ENCODE measurements at regions not wholly inside any gene's neighbourhood (a gene's known extent, or its start where the extent isn't known, plus 50 kb on each side); places are given as distances from the start of the nearest gene placed in this dataset.

DNA sequence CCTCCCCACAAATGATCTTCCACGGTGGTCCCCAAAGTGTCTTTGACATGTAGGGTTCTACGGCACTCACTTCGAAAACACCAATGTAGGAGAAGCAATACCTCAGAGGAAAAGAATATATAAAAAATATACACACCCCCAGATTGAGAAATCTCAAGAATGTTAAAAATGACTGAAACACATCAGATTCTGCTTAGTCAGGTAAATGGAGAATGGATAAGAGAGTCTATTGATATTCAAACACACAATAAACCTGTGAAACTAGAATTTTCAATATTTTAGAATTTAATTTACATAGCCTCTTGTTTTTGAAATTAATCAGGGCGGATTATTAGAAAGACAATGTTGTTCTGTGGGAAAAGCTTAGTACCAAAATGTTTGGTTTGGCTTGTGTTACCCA, 712.4 kb downstream of the GATA3 start:
- Histone ChIP-seq H3K36me3 (ENCODE audit: insufficient read depth, insufficient read length, low read length) (no peaks in the 10 kb centered on the region), H3K9me3 (ENCODE audit: insufficient read depth, low read length) (no peaks in the 10 kb centered on the region), H3K4me1 (ENCODE audit: insufficient read depth, insufficient read length) (no peaks in the 10 kb centered on the region), H3K4me3 (ENCODE audit: insufficient read length, low read depth) (no peak overlapping the region), H3K9ac (ENCODE audit: insufficient read length, low read depth) (no peak overlapping the region), H3K27me3 (ENCODE audit: insufficient read depth, insufficient read length) (no peaks in the 10 kb centered on the region)
- TF ChIP-seq ZNF274 (IDR thresholded peaks at IDR 0.05; ENCODE audit: low read depth, low read length) (no peak), SUZ12 (IDR thresholded peaks at IDR 0.05; ENCODE audit: extremely low read depth, insufficient read depth, insufficient read length) (no peak), YY1 (IDR thresholded peaks at IDR 0.05; ENCODE audit: insufficient read depth, insufficient read length) (no peak)
- DNase-seq (ENCODE audit: low read depth, low spot score) = no peak

DNA sequence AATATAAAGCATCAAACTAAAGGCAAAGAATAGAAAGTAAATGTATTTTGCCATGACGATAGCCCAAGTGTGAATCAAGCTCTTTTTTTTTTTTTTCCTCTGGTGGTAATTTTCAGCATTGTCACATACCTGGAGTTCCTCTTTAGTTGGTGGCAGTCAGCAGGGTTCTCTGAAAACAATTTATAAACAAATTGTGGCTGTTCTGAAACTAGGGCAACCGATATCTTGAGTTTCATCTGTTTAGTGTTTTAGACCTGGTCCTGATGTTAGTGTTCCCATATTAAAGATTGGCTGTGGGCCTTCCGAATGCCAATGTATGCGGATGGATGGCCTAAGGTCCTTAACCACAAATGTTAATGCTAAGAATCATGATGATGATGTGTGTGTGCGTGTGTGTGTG, 713.1 kb downstream of the GATA3 start:
- Histone ChIP-seq H3K4me1 (ENCODE audit: insufficient read depth, insufficient read length) (no peaks in the 10 kb centered on the region), H3K9ac (ENCODE audit: insufficient read length, low read depth) (no peak overlapping the region), H3K27me3 (ENCODE audit: insufficient read depth, insufficient read length) (no peaks in the 10 kb centered on the region), H3K4me3 (ENCODE audit: insufficient read length, low read depth) (no peak overlapping the region), H3K9me3 (ENCODE audit: insufficient read depth, low read length) (no peaks in the 10 kb centered on the region), H3K36me3 (ENCODE audit: insufficient read depth, insufficient read length, low read length) (no peaks in the 10 kb centered on the region)
- no peak for DNase-seq (ENCODE audit: low read depth, low spot score)
- TF ChIP-seq SUZ12 (IDR thresholded peaks at IDR 0.05; ENCODE audit: extremely low read depth, insufficient read depth, insufficient read length) (no peak), ZNF274 (IDR thresholded peaks at IDR 0.05; ENCODE audit: low read depth, low read length) (no peak)

DNA sequence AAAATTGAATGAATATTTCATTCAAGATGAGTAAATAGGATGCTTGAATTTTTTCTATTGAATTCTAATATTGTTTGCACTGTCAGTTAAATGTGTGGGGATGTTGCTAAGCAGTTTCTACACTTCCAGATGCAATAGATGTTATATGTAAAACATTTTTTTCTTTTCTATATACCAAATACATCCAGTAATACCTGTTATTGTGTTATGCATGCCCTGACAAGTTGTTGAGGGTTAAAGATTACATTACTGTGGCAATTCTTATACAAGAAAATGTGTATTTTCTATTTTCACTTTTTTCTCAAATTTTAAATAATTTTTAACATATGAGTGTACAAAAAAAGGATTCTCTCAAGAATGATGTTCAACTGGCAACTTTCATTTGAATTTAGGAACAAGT, 713.9 kb downstream of the GATA3 start:
- no peaks in the 10 kb centered on the region for H3K4me1 ChIP-seq (ENCODE audit: insufficient read depth, insufficient read length)
- no peak overlapping the region for H3K4me3 ChIP-seq (ENCODE audit: insufficient read length, low read depth)
- H3K36me3 ChIP-seq (ENCODE audit: insufficient read depth, insufficient read length, low read length) = no peaks in the 10 kb centered on the region
- H3K9me3 ChIP-seq (ENCODE audit: insufficient read depth, low read length) = no peaks in the 10 kb centered on the region
- no peak for TF ChIP-seq SUZ12 (IDR thresholded peaks at IDR 0.05; ENCODE audit: extremely low read depth, insufficient read depth, insufficient read length)
- H3K27me3 ChIP-seq (ENCODE audit: insufficient read depth, insufficient read length) = no peaks in the 10 kb centered on the region
- DNase-seq (ENCODE audit: low read depth, low spot score) = no peak
- no peak overlapping the region for H3K9ac ChIP-seq (ENCODE audit: insufficient read length, low read depth)

DNA sequence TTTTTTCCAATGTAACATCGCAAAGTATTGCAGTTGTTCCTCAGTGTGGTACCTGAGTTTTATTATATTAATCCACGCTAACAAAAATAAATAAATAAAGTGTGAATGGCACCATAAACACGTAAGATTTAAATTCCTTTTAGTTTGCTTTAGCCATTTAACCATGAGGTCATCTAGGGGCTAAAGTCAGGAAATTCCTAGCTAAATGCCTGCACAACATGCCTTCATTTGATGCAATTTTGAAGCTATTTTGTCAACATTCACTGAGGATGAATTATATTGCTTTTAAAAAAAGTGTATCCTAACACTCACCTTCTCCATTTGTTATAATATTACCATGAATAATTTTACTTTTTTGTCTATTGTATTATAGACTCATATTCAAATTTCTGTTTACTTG, 714.4 kb downstream of the GATA3 start:
- H3K27me3 ChIP-seq (ENCODE audit: insufficient read depth, insufficient read length) = no peaks in the 10 kb centered on the region
- no peaks in the 10 kb centered on the region for H3K36me3 ChIP-seq (ENCODE audit: insufficient read depth, insufficient read length, low read length)
- H3K4me1 ChIP-seq (ENCODE audit: insufficient read depth, insufficient read length) = no peaks in the 10 kb centered on the region
- no peaks in the 10 kb centered on the region for H3K9me3 ChIP-seq (ENCODE audit: insufficient read depth, low read length)
- no peak for TF ChIP-seq SUZ12 (IDR thresholded peaks at IDR 0.05; ENCODE audit: extremely low read depth, insufficient read depth, insufficient read length)
- no peak for TF ChIP-seq ZNF274 (IDR thresholded peaks at IDR 0.05; ENCODE audit: low read depth, low read length)
- TF ChIP-seq YY1 (IDR thresholded peaks at IDR 0.05; ENCODE audit: insufficient read depth, insufficient read length) = no peak
- H3K9ac ChIP-seq (ENCODE audit: insufficient read length, low read depth) = no peak overlapping the region
- DNase-seq (ENCODE audit: low read depth, low spot score) = no peak
- H3K4me3 ChIP-seq (ENCODE audit: insufficient read length, low read depth) = no peak overlapping the region

DNA sequence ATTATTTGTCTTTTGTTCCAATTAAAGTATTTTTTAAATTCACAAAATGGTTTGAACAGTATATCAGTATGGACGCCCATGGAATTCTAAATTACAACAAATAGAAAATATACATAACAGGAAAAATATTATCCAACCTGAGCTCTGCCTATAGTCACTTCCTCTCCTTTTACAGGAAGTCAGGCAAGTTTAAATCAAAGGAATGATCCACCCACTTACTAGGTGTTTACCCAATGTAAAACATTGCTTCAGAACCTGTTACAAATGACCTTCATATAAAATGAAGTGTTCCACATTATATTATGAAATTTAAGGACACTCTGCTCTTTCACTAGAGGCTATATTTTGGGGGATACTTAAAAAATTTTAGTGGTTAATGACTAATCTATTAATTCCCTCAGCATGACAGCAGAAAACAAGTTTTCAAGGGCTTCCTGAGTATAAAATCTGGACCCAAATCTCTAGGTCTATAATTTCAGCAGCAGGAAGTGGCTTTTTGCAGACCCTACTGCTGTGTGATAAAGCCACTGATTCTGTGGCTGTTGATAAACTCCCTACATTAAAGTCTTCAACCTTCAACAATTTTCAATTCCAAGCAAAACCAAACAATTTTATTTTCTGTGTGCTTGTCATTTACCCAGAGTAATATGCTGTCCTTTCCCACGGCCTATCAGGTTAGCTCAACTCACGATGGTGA, 722.6 kb downstream of the GATA3 start:
- Histone ChIP-seq H3K4me3 (ENCODE audit: insufficient read length, low read depth) (no peak overlapping the region), H3K9ac (ENCODE audit: insufficient read length, low read depth) (no peak overlapping the region), H3K4me1 (ENCODE audit: insufficient read depth, insufficient read length) (no peaks in the 10 kb centered on the region), H3K36me3 (ENCODE audit: insufficient read depth, insufficient read length, low read length) (no peaks in the 10 kb centered on the region), H3K27me3 (ENCODE audit: insufficient read depth, insufficient read length) (no peaks in the 10 kb centered on the region), H3K9me3 (ENCODE audit: insufficient read depth, low read length) (no peaks in the 10 kb centered on the region)
- no peak for TF ChIP-seq SUZ12 (IDR thresholded peaks at IDR 0.05; ENCODE audit: extremely low read depth, insufficient read depth, insufficient read length)
- no peak for TF ChIP-seq ZNF274 (IDR thresholded peaks at IDR 0.05; ENCODE audit: low read depth, low read length)
- no peak for TF ChIP-seq YY1 (IDR thresholded peaks at IDR 0.05; ENCODE audit: insufficient read depth, insufficient read length)
- DNase-seq (ENCODE audit: low read depth, low spot score) = no peak

DNA sequence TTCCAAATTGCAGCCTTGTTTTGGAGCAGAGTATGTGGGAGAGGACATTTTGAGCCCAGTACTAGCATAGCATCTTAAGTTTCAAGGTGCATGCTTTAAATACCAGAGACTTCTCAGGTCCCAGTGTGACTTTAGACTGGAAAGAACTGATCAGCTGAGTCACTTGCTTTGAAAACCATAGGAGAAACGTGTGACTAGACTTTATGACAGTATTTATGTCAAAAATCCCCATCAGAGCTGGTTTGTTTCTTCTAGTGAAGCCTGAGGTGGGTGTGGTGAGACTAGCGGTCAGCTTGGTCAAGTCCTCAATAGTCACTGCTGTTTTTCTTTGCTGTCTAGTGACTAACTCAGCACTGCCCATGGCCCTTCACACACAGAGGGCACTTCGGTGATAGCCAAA, 724.2 kb downstream of the GATA3 start:
- H3K9me3 ChIP-seq (ENCODE audit: insufficient read depth, low read length) = no peaks in the 10 kb centered on the region
- H3K36me3 ChIP-seq (ENCODE audit: insufficient read depth, insufficient read length, low read length) = no peaks in the 10 kb centered on the region
- no peak overlapping the region for H3K4me3 ChIP-seq (ENCODE audit: insufficient read length, low read depth)
- no peaks in the 10 kb centered on the region for H3K27me3 ChIP-seq (ENCODE audit: insufficient read depth, insufficient read length)
- no peak overlapping the region for H3K9ac ChIP-seq (ENCODE audit: insufficient read length, low read depth)
- TF ChIP-seq ZNF274 (IDR thresholded peaks at IDR 0.05; ENCODE audit: low read depth, low read length) (no peak), SUZ12 (IDR thresholded peaks at IDR 0.05; ENCODE audit: extremely low read depth, insufficient read depth, insufficient read length) (no peak), YY1 (IDR thresholded peaks at IDR 0.05; ENCODE audit: insufficient read depth, insufficient read length) (no peak)
- no peaks in the 10 kb centered on the region for H3K4me1 ChIP-seq (ENCODE audit: insufficient read depth, insufficient read length)
- DNase-seq (ENCODE audit: low read depth, low spot score) = no peak

DNA sequence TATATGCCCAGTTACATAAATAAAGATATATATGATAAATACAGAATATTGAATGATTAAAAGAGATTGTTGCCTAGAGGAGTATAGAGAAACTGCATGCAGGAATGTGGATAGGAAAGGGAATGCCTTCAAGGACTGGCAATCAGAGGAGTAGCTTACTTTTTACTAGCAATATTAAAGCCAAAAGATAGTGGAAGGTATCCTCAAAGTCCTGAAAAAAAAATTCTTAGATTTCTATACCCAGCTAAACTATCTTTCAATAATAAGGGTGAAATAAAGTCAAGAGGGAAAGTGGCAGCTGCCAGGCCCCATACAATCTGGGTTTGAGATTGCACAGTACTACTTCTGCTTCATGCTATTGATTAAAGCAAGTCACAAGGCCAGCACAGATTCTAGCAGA, 733.2 kb downstream of the GATA3 start:
- Histone ChIP-seq H3K36me3 (ENCODE audit: insufficient read depth, insufficient read length, low read length) (no peaks in the 10 kb centered on the region), H3K4me1 (ENCODE audit: insufficient read depth, insufficient read length) (no peaks in the 10 kb centered on the region), H3K4me3 (ENCODE audit: insufficient read length, low read depth) (no peak overlapping the region), H3K27me3 (ENCODE audit: insufficient read depth, insufficient read length) (no peaks in the 10 kb centered on the region), H3K9me3 (ENCODE audit: insufficient read depth, low read length) (peaks cover 9% of the 10 kb centered on the region), H3K9ac (ENCODE audit: insufficient read length, low read depth) (no peak overlapping the region)
- no peak for TF ChIP-seq ZNF274 (IDR thresholded peaks at IDR 0.05; ENCODE audit: low read depth, low read length)
- TF ChIP-seq SUZ12 (IDR thresholded peaks at IDR 0.05; ENCODE audit: extremely low read depth, insufficient read depth, insufficient read length) = no peak
- TF ChIP-seq YY1 (IDR thresholded peaks at IDR 0.05; ENCODE audit: insufficient read depth, insufficient read length) = no peak
- no peak for DNase-seq (ENCODE audit: low read depth, low spot score)
